MM.1S (cell line): ENCODE measurements at regions not wholly inside any gene's neighbourhood (a gene's known extent, or its start where the extent isn't known, plus 50 kb on each side); places are given as distances from the start of the nearest gene placed in this dataset.

Experiments used
- CTCF ChIP-seq: fragments of 300-600 bp; sonication (generic); IDR thresholded peaks from 2 replicates; pipeline ENCODE4 v1.5.1; 2016; ENCODE audit warnings: antibody characterized with exemption, low read length, mixed read lengths
- EZH2phosphoT487 ChIP-seq: fragments of 300-600 bp; sonication (generic); IDR thresholded peaks from 2 replicates; pipeline ENCODE4 v1.6.1; 2018; ENCODE audit warnings: antibody characterized with exemption, low read length

- TF ChIP-seq EZH2phosphoT487 (no peak), CTCF (peak; percentile 15; the same call in 1 of the 2 replicates)
These were observed 1684.4 kb upstream of the B3GALT2 start for GRCh38 chr1:194870860-194871259.
